ENCODE measurements at regions not wholly inside any gene's neighbourhood (a gene's known extent, or its start where the extent isn't known, plus 50 kb on each side); places are given as distances from the start of the nearest gene placed in this dataset.

DNA sequence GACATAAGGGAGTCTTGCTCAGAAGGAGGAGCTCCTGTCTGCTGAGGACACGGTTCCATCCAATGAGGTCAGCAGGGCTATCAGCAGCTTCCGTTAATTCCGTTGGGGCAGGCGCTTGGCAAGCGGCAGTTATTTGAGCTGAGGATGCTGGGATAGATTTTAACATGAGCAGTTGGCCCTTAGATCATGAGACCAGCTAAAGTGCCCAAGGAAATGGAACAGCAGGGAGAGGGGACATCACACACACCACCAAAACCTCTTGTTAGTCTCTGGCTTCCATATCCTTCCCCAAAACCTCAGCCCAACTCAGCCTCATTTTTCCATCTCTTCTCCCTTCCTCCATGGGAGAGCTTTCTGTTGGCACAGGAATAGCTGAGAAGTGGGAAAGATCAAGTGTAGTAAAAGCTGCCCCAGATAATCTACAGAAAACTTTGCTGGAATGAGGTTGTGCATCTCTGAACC is 138.7 kb upstream of the PZP start:
- no peak for TF ChIP-seq CTCF (IDR thresholded peaks at IDR 0.05; ENCODE audit: poor library complexity)
- no peak for TF ChIP-seq EZH2 (IDR thresholded peaks at IDR 0.05; ENCODE audit: borderline replicate concordance)
